Parathyroid adenoma (tissue), 2 donors: ENCODE measurements at regions not wholly inside any gene's neighbourhood (a gene's known extent, or its start where the extent isn't known, plus 50 kb on each side); places are given as distances from the start of the nearest gene placed in this dataset.
"Not testable (repeated sequence)": the region's sequence is repeated elsewhere in the genome, so short reads cannot be mapped to it uniquely, and the experiment has no call there.

Source experiments
- H2AFZ ChIP-seq: fragments of 300-600 bp; sonication (generic); one replicate; pipeline ENCODE4 v1.7.0; 2017; ENCODE audit warnings: antibody characterized with exemption, mild to moderate bottlenecking
- H3K27ac ChIP-seq: fragments of 300-600 bp; sonication (generic); one replicate; pipeline ENCODE4 v1.7.0; 2017
- H3K27me3 ChIP-seq: fragments of 300-600 bp; sonication (generic); one replicate; pipeline ENCODE4 v1.7.0; 2017; ENCODE audit warnings: low read length; ENCODE audit not compliant: control insufficient read depth, insufficient read depth
- H3K36me3 ChIP-seq: fragments of 300-600 bp; sonication (generic); one replicate; pipeline ENCODE4 v1.7.0; 2017; ENCODE audit warnings: low read length; ENCODE audit not compliant: control insufficient read depth, insufficient read depth
- H3K4me1 ChIP-seq: fragments of 300-600 bp; sonication (generic); one replicate; pipeline ENCODE4 v1.7.0; 2017; ENCODE audit warnings: control low read depth
- H3K4me2 ChIP-seq: fragments of 300-600 bp; sonication (generic); one replicate; pipeline ENCODE4 v1.7.0; 2017; ENCODE audit warnings: low read length
- H3K4me3 ChIP-seq: fragments of 300-600 bp; sonication (generic); one replicate; pipeline ENCODE4 v1.7.0; 2017; ENCODE audit warnings: low read depth, low read length
- H3K79me2 ChIP-seq: fragments of 300-600 bp; sonication (generic); one replicate; pipeline ENCODE4 v1.7.0; 2017; ENCODE audit warnings: control low read depth
- H3K9ac ChIP-seq: fragments of 300-600 bp; sonication (generic); one replicate; pipeline ENCODE4 v1.7.0; 2017; ENCODE audit warnings: mild to moderate bottlenecking
- H3K9me3 ChIP-seq: fragments of 300-600 bp; sonication (generic); one replicate; pipeline ENCODE4 v1.7.0; 2017; ENCODE audit warnings: low read length; ENCODE audit not compliant: control insufficient read depth
- CTCF ChIP-seq: fragments of 300-600 bp; sonication (generic); IDR thresholded peaks from one replicate; pipeline ENCODE4 v1.7.0; 2017; ENCODE audit warnings: antibody characterized with exemption, mild to moderate bottlenecking
- donor health status: primary hyperparathyroidism.

- no peaks in the 10 kb centered on the region for H3K36me3 ChIP-seq
- H3K79me2 ChIP-seq = no peaks in the 10 kb centered on the region
- TF ChIP-seq CTCF = no peak
- no peaks in the 10 kb centered on the region for H3K27me3 ChIP-seq
- H3K9me3 ChIP-seq = no peaks in the 10 kb centered on the region
- no peaks in the 10 kb centered on the region for H3K4me1 ChIP-seq
- no peak overlapping the region for H3K27ac ChIP-seq
- H3K4me3 ChIP-seq = no peak overlapping the region
- no peak overlapping the region for H3K9ac ChIP-seq
- no peak overlapping the region for H3K4me2 ChIP-seq
- H2AFZ ChIP-seq = no peak overlapping the region
Observed at GRCh38 chr15:87669846-87670245, 586.7 kb downstream of the NTRK3 start.

GRCh38 chr15:87668768-87669564, 587.6 kb downstream of the NTRK3 start:
- not testable (repeated sequence) for H3K27ac ChIP-seq, H2AFZ ChIP-seq, H3K4me1 ChIP-seq, H3K4me3 ChIP-seq, H3K79me2 ChIP-seq, H3K27me3 ChIP-seq, H3K36me3 ChIP-seq, H3K9me3 ChIP-seq, H3K9ac ChIP-seq, H3K4me2 ChIP-seq

- Histone ChIP-seq H2AFZ (no peak overlapping the region), H3K9ac (no peak overlapping the region), H3K4me3 (no peak overlapping the region), H3K27ac (no peak overlapping the region), H3K4me1 (no peaks in the 10 kb centered on the region), H3K27me3 (no peaks in the 10 kb centered on the region), H3K36me3 (no peaks in the 10 kb centered on the region), H3K4me2 (no peak overlapping the region), H3K79me2 (no peaks in the 10 kb centered on the region), H3K9me3 (no peaks in the 10 kb centered on the region)
- no peak for TF ChIP-seq CTCF
Observed at GRCh38 chr15:87667643-87668042, 588.9 kb downstream of the NTRK3 start.

GRCh38 chr15:87662575-87662974, 594.0 kb downstream of the NTRK3 start:
- Histone ChIP-seq H3K9me3 (no peaks in the 10 kb centered on the region), H3K27me3 (no peaks in the 10 kb centered on the region), H3K79me2 (no peaks in the 10 kb centered on the region), H3K27ac (no peak overlapping the region), H2AFZ (no peak overlapping the region), H3K9ac (no peak overlapping the region), H3K36me3 (no peaks in the 10 kb centered on the region), H3K4me1 (no peaks in the 10 kb centered on the region), H3K4me3 (no peak overlapping the region), H3K4me2 (no peak overlapping the region)
- TF ChIP-seq CTCF = no peak

GRCh38 chr15:87661454-87662355, 594.8 kb downstream of the NTRK3 start:
- TF ChIP-seq CTCF = no peak
- Histone ChIP-seq H3K27ac (no peak overlapping the region), H3K4me2 (no peak overlapping the region), H3K4me3 (no peak overlapping the region), H3K4me1 (no peaks in the 10 kb centered on the region), H3K79me2 (no peaks in the 10 kb centered on the region), H3K9me3 (no peaks in the 10 kb centered on the region), H3K9ac (no peak overlapping the region), H3K36me3 (no peaks in the 10 kb centered on the region), H3K27me3 (no peaks in the 10 kb centered on the region), H2AFZ (no peak overlapping the region)
